SK-N-SH (cell line): ENCODE measurements at regions not wholly inside any gene's neighbourhood (a gene's known extent, or its start where the extent isn't known, plus 50 kb on each side); places are given as distances from the start of the nearest gene placed in this dataset.

ENCODE experiments used
- CTCF ChIA-PET: fragments of 300-600, 350-600 bp; formaldehyde crosslinking; extraction: SDS; loops from one replicate; lab custom pipeline; 2021; lab: Yijun Ruan, JAX
- POLR2A ChIA-PET: fragments of 350-600 bp; sonication (Branson Sonifier 250); formaldehyde crosslinking; extraction: SDS; loops from one replicate; lab custom pipeline; 2020; ENCODE audit warnings: antibody characterized with exemption, inconsistent platforms; lab: Yijun Ruan, JAX
- DNase-seq: peaks from one replicate; pipeline ENCODE4 v3.0.0; 2012
- H2AFZ ChIP-seq: fragments of 200-600 bp; sonication (generic); 2 replicates; pipeline ENCODE4 v1.8.1; 2016; ENCODE audit warnings: antibody characterized with exemption, mild to moderate bottlenecking, low read depth
- H3F3A ChIP-seq: fragments of 200-600 bp; sonication (generic); replicated peaks from 2 replicates; pipeline ENCODE3; 2016; ENCODE audit warnings: antibody characterized with exemption, mild to moderate bottlenecking; ENCODE audit not compliant: insufficient read depth
- H3K27ac ChIP-seq, 2 experiments: fragments of 200-500 bp in 1 of 2; fragments of 200-600 bp in 1 of 2; sonication (Bioruptor generic) in 1 of 2; sonication (generic), shearing (Covaris generic) in 1 of 2; 2 replicates each; pipeline versions ENCODE4 v1.5.1 to v1.6.1; 2014 to 2016; ENCODE audit warnings: low read depth in 2 of 2, inconsistent platforms in 1 of 2, low read length in 1 of 2, mild to moderate bottlenecking in 1 of 2, mixed read lengths in 1 of 2
- H3K27me3 ChIP-seq: fragments of 200-600 bp; sonication (generic), shearing (Covaris generic); 2 replicates; pipeline ENCODE4 v1.6.1; 2016; ENCODE audit warnings: mixed run types; ENCODE audit not compliant: insufficient read depth
- H3K36me3 ChIP-seq, 2 experiments: fragments of 200-500 bp in 1 of 2; fragments of 200-600 bp in 1 of 2; sonication (Bioruptor generic) in 1 of 2; sonication (generic) in 1 of 2; replicated peaks in 1 of 2; 2 replicates each; pipeline versions ENCODE3 to v1.5.1; 2014 to 2016; ENCODE audit warnings: low read length in 1 of 2, mild to moderate bottlenecking in 1 of 2; ENCODE audit not compliant: insufficient read depth in 2 of 2, control insufficient read depth in 1 of 2
- H3K4me1 ChIP-seq, 2 experiments: fragments of 200-500 bp in 1 of 2; fragments of 200-600 bp in 1 of 2; sonication (Bioruptor generic) in 1 of 2; sonication (generic), shearing (Covaris generic) in 1 of 2; 2 replicates each; pipeline versions ENCODE4 v1.5.1 to v1.6.1; 2014 to 2016; ENCODE audit warnings: low read depth in 1 of 2, low read length in 1 of 2, mixed run types in 1 of 2; ENCODE audit not compliant: insufficient read depth in 2 of 2, control insufficient read depth in 1 of 2
- H3K4me2 ChIP-seq: fragments of 200-600 bp; sonication (generic), shearing (Covaris generic); 2 replicates; pipeline ENCODE4 v1.6.1; 2017; ENCODE audit warnings: mixed run types
- H3K4me3 ChIP-seq, 2 experiments: fragments of 200-500 bp in 1 of 2; fragments of 200-600 bp in 1 of 2; sonication (Bioruptor generic) in 1 of 2; sonication (generic), shearing (Covaris generic) in 1 of 2; 2 replicates each; pipeline versions ENCODE4 v1.5.1 to v1.8.1; 2014 to 2016; ENCODE audit warnings: low read depth in 2 of 2, inconsistent platforms in 1 of 2, low read length in 1 of 2, mild to moderate bottlenecking in 1 of 2, mixed read lengths in 1 of 2, moderate library complexity in 1 of 2
- H3K79me2 ChIP-seq: fragments of 200-600 bp; sonication (generic); 2 replicates; pipeline ENCODE4 v1.8.1; 2017; ENCODE audit warnings: mild to moderate bottlenecking; ENCODE audit not compliant: insufficient read depth
- H3K9ac ChIP-seq: fragments of 200-600 bp; sonication (generic); 2 replicates; pipeline ENCODE4 v1.6.1; 2017; ENCODE audit warnings: mixed run types
- H3K9me2 ChIP-seq: fragments of 200-600 bp; sonication (generic); 2 replicates; pipeline ENCODE4 v1.6.1; 2017; ENCODE audit warnings: mixed run types
- H3K9me3 ChIP-seq: fragments of 200-600 bp; sonication (generic); 2 replicates; pipeline ENCODE4 v1.6.1; 2017; ENCODE audit warnings: mixed run types, mild to moderate bottlenecking, moderate library complexity
- H4K20me1 ChIP-seq: fragments of 200-600 bp; sonication (generic); 2 replicates; pipeline ENCODE4 v1.6.1; 2017; ENCODE audit warnings: mild to moderate bottlenecking, mixed run types; ENCODE audit not compliant: insufficient read depth
- CHD2 ChIP-seq: fragments of 150-350 bp; IDR thresholded peaks from 2 replicates; pipeline ENCODE4 v1.6.1; 2018; ENCODE audit warnings: low read length; ENCODE audit not compliant: partially characterized antibody
- FOXJ3 ChIP-seq: sonication (generic); formaldehyde crosslinking; IDR thresholded peaks from 2 replicates; pipeline ENCODE4 v1.5.1; 2020; ENCODE audit warnings: mild to moderate bottlenecking, missing genetic modification reagents
- GABPA ChIP-seq: IDR thresholded peaks from 2 replicates; pipeline ENCODE4 v1.4.0; 2012; ENCODE audit warnings: low read depth, mild to moderate bottlenecking
- GATA2 ChIP-seq: sonication (generic); formaldehyde crosslinking; IDR thresholded peaks from 2 replicates; pipeline ENCODE4 v1.5.0; 2020; ENCODE audit warnings: mild to moderate bottlenecking, missing genetic modification reagents
- JUND ChIP-seq: IDR thresholded peaks from 2 replicates; pipeline ENCODE4 v1.4.0; 2012
- MXI1 ChIP-seq: IDR thresholded peaks from 2 replicates; pipeline ENCODE4 v1.6.1; 2012; ENCODE audit warnings: mild to moderate bottlenecking, low read depth, low read length, improper control_type of control experiment
- NFIC ChIP-seq: IDR thresholded peaks from 2 replicates; pipeline ENCODE4 v1.4.0; 2012; ENCODE audit warnings: borderline replicate concordance
- NRF1 ChIP-seq: IDR thresholded peaks from 2 replicates; pipeline ENCODE4 v1.6.1; 2012; ENCODE audit warnings: low read depth, mild to moderate bottlenecking, low read length
- POLR2AphosphoS5 ChIP-seq: IDR thresholded peaks from 2 replicates; pipeline ENCODE4 v1.6.1; 2012; ENCODE audit warnings: low read depth, low read length
- RCOR1 ChIP-seq: fragments of 150-350 bp; IDR thresholded peaks from 2 replicates; pipeline ENCODE4 v1.6.1; 2017; ENCODE audit warnings: antibody characterized with exemption, low read length
- TEAD4 ChIP-seq: IDR thresholded peaks from 2 replicates; pipeline ENCODE4 v1.4.0; 2012; ENCODE audit warnings: mild to moderate bottlenecking, borderline replicate concordance; ENCODE audit not compliant: insufficient read depth
- WGBS: methylation state at CpG from one replicate; pipeline ENCODE4 v1.1.6; 2017; ENCODE audit warnings: low lambda C conversion rate; 5-methylcytosine and 5-hydroxymethylcytosine counted together
- TF ChIP-seq, protein P1 (sequence below): fragments of 200-600 bp; sonication (generic); IDR thresholded peaks from 2 replicates; pipeline ENCODE4 v1.6.1; 2017; ENCODE audit warnings: antibody characterized with exemption, mild to moderate bottlenecking, moderate library complexity
- TF ChIP-seq, protein P2 (sequence below): IDR thresholded peaks from 2 replicates; pipeline ENCODE4 v1.4.0; 2012; ENCODE audit warnings: low read depth, borderline replicate concordance
- TF ChIP-seq, protein P3 (sequence below): IDR thresholded peaks from 2 replicates; pipeline ENCODE4 v1.4.0; 2012; ENCODE audit warnings: low read depth, borderline replicate concordance
- TF ChIP-seq, protein P4 (sequence below): IDR thresholded peaks from 2 replicates; pipeline ENCODE4 v1.4.0; 2012; ENCODE audit warnings: low read depth
- TF ChIP-seq, protein P5 (sequence below): IDR thresholded peaks from 2 replicates; pipeline ENCODE4 v1.6.1; 2012; ENCODE audit warnings: mild to moderate bottlenecking, low read depth, low read length, moderate library complexity
- TF ChIP-seq, protein P6 (sequence below): IDR thresholded peaks from 2 replicates; pipeline ENCODE4; 2012

DNA sequence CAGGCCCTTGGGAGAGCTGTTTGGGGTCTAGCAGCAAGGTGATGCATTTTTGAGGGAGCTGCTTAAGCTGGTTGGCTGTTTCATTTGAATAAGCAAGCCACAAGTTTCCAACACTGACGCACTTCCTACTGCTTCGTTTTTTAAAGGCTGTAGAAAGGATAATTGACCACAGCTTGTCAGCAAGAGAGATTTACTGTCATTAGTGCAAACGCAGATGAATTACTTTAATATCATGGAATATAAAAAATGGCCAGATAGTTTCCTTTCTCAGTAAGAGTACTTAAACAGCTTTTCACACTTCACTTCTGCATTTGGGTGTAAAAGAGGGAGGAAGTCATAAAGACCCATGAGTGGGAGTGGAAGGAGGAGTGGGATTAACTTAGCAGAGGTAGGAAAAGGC, 61.5 kb downstream of the FZD1 start:
- no peak for DNase-seq
- no peak overlapping the region for H3K9ac ChIP-seq
- H3K9me3 ChIP-seq = no peaks in the 10 kb centered on the region
- H2AFZ ChIP-seq = no peak overlapping the region
- POLR2A ChIA-PET = no interaction called here
- H3K4me3 ChIP-seq = no peak overlapping the region
- H3K27me3 ChIP-seq = no peaks in the 10 kb centered on the region
- TF ChIP-seq, protein P1, sequence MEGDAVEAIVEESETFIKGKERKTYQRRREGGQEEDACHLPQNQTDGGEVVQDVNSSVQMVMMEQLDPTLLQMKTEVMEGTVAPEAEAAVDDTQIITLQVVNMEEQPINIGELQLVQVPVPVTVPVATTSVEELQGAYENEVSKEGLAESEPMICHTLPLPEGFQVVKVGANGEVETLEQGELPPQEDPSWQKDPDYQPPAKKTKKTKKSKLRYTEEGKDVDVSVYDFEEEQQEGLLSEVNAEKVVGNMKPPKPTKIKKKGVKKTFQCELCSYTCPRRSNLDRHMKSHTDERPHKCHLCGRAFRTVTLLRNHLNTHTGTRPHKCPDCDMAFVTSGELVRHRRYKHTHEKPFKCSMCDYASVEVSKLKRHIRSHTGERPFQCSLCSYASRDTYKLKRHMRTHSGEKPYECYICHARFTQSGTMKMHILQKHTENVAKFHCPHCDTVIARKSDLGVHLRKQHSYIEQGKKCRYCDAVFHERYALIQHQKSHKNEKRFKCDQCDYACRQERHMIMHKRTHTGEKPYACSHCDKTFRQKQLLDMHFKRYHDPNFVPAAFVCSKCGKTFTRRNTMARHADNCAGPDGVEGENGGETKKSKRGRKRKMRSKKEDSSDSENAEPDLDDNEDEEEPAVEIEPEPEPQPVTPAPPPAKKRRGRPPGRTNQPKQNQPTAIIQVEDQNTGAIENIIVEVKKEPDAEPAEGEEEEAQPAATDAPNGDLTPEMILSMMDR = no peak
- no peak for TF ChIP-seq NFIC
- TF ChIP-seq, protein P2, sequence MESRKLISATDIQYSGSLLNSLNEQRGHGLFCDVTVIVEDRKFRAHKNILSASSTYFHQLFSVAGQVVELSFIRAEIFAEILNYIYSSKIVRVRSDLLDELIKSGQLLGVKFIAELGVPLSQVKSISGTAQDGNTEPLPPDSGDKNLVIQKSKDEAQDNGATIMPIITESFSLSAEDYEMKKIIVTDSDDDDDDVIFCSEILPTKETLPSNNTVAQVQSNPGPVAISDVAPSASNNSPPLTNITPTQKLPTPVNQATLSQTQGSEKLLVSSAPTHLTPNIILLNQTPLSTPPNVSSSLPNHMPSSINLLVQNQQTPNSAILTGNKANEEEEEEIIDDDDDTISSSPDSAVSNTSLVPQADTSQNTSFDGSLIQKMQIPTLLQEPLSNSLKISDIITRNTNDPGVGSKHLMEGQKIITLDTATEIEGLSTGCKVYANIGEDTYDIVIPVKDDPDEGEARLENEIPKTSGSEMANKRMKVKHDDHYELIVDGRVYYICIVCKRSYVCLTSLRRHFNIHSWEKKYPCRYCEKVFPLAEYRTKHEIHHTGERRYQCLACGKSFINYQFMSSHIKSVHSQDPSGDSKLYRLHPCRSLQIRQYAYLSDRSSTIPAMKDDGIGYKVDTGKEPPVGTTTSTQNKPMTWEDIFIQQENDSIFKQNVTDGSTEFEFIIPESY = no peak
- TF ChIP-seq, protein P3, sequence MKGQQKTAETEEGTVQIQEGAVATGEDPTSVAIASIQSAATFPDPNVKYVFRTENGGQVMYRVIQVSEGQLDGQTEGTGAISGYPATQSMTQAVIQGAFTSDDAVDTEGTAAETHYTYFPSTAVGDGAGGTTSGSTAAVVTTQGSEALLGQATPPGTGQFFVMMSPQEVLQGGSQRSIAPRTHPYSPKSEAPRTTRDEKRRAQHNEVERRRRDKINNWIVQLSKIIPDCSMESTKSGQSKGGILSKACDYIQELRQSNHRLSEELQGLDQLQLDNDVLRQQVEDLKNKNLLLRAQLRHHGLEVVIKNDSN = no peak
- TF ChIP-seq NRF1 = no peak
- no peak for TF ChIP-seq POLR2AphosphoS5
- no peak overlapping the region for H3K4me2 ChIP-seq
- peaks cover 0 to 5% of the 10 kb centered on the region in 2 experiments; a peak in 1 of 4 replicates for H3K4me1 ChIP-seq
- H3K36me3 ChIP-seq = no peaks in the 10 kb centered on the region
- no peak overlapping the region for H3K27ac ChIP-seq
- H3F3A ChIP-seq = no peaks in the 10 kb centered on the region
- no peaks in the 10 kb centered on the region for H4K20me1 ChIP-seq
- H3K9me2 ChIP-seq = no peaks in the 10 kb centered on the region
- CTCF ChIA-PET = interaction anchor here (1.2 to 1.5 kb wide), 2 partner anchors 9 to 11 kb away, joined by 3 to 4 read pairs; no protein-coding TSS in a partner anchor
- 58% methylated on average over 3 of the region's 3 CpGs for WGBS
- H3K79me2 ChIP-seq = no peaks in the 10 kb centered on the region

DNA sequence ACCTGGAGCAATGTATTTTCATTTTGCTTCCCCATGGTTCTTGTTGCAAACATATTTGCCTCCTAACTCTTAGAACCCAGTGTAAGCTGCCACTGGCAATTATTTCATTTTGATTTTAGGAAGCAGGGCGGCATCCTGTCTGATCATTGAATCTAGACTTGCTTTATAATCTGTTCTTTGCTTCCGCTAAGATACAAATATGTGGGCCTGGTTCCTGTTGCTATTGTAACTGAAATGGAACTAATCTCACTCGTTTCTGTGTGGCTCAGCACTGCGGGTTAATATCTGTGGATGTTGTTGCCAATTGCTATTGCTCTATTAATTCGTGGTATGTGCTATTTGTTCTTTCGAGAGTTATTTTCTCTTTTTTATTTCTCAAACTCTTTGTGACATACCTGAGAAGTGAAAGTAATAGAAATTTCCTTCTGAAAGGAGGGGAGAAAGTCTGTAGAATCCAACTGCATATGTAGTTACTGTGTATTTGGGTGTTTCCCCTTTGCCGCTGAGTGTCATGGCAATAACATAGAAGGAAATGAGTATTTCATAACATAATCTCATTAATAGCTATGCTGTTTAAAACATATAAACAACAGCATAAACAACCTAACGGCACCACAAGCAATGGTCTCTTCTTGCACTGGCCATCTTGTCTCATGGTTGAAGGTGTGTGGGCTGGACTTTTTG, 62.4 kb downstream of the FZD1 start:
- ChIA-PET CTCF (interaction anchor here (1.5 kb wide), 1 partner anchor 10 kb away, joined by 3 read pairs; no protein-coding TSS in a partner anchor), POLR2A (no interaction called here)
- Histone ChIP-seq H3K4me2 (no peak overlapping the region), H3K9ac (no peak overlapping the region), H3K9me3 (no peaks in the 10 kb centered on the region), H3K36me3 (no peaks in the 10 kb centered on the region), H3F3A (no peaks in the 10 kb centered on the region), H3K4me1 (peaks cover 0 to 5% of the 10 kb centered on the region in 2 experiments; a peak in 1 of 4 replicates), H4K20me1 (no peaks in the 10 kb centered on the region), H2AFZ (no peak overlapping the region), H3K9me2 (no peaks in the 10 kb centered on the region), H3K27me3 (no peaks in the 10 kb centered on the region), H3K27ac (no peak overlapping the region), H3K4me3 (no peak overlapping the region), H3K79me2 (no peaks in the 10 kb centered on the region)
- no peak for DNase-seq
- WGBS = 66% methylated on average over 8 of the region's 8 CpGs
- TF ChIP-seq GATA2 = no peak
- TF ChIP-seq, protein P4, sequence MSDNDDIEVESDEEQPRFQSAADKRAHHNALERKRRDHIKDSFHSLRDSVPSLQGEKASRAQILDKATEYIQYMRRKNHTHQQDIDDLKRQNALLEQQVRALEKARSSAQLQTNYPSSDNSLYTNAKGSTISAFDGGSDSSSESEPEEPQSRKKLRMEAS = no peak
- TF ChIP-seq JUND = no peak
- TF ChIP-seq, protein P5, sequence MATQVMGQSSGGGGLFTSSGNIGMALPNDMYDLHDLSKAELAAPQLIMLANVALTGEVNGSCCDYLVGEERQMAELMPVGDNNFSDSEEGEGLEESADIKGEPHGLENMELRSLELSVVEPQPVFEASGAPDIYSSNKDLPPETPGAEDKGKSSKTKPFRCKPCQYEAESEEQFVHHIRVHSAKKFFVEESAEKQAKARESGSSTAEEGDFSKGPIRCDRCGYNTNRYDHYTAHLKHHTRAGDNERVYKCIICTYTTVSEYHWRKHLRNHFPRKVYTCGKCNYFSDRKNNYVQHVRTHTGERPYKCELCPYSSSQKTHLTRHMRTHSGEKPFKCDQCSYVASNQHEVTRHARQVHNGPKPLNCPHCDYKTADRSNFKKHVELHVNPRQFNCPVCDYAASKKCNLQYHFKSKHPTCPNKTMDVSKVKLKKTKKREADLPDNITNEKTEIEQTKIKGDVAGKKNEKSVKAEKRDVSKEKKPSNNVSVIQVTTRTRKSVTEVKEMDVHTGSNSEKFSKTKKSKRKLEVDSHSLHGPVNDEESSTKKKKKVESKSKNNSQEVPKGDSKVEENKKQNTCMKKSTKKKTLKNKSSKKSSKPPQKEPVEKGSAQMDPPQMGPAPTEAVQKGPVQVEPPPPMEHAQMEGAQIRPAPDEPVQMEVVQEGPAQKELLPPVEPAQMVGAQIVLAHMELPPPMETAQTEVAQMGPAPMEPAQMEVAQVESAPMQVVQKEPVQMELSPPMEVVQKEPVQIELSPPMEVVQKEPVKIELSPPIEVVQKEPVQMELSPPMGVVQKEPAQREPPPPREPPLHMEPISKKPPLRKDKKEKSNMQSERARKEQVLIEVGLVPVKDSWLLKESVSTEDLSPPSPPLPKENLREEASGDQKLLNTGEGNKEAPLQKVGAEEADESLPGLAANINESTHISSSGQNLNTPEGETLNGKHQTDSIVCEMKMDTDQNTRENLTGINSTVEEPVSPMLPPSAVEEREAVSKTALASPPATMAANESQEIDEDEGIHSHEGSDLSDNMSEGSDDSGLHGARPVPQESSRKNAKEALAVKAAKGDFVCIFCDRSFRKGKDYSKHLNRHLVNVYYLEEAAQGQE = no peak
- TF ChIP-seq RCOR1 = no peak
- TF ChIP-seq FOXJ3 (CRISPR knock-in tag) = no peak
- TF ChIP-seq GABPA = no peak
- no peak for TF ChIP-seq TEAD4
- TF ChIP-seq, protein P6, sequence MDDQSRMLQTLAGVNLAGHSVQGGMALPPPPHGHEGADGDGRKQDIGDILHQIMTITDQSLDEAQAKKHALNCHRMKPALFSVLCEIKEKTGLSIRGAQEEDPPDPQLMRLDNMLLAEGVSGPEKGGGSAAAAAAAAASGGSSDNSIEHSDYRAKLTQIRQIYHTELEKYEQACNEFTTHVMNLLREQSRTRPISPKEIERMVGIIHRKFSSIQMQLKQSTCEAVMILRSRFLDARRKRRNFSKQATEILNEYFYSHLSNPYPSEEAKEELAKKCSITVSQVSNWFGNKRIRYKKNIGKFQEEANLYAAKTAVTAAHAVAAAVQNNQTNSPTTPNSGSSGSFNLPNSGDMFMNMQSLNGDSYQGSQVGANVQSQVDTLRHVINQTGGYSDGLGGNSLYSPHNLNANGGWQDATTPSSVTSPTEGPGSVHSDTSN = no peak
- no peak for TF ChIP-seq MXI1
- no peak for TF ChIP-seq CHD2
